Left ventricle myocardium inferior (tissue), 1 donor: ENCODE measurements at regions not wholly inside any gene's neighbourhood (a gene's known extent, or its start where the extent isn't known, plus 50 kb on each side); places are given as distances from the start of the nearest gene placed in this dataset.

ENCODE experiments used
- DNase-seq: peaks from one replicate; pipeline ENCODE4 v3.0.0-alpha.2; 2020
- H3K27ac ChIP-seq: fragments of 200-600 bp; replicated peaks from 2 replicates; pipeline ENCODE4 v1.8.0; 2021
- H3K27me3 ChIP-seq: fragments of 200-600 bp; 2 replicates; pipeline ENCODE4 v1.8.0; 2021; ENCODE audit warnings: low read depth
- H3K36me3 ChIP-seq: fragments of 200-600 bp; 2 replicates; pipeline ENCODE4 v1.8.0; 2021
- H3K4me1 ChIP-seq: fragments of 200-600 bp; 2 replicates; pipeline ENCODE4 v1.8.0; 2021
- H3K4me3 ChIP-seq: fragments of 200-600 bp; 2 replicates; pipeline ENCODE4 v1.8.0; 2021; ENCODE audit warnings: mild to moderate bottlenecking, moderate library complexity
- H3K9me3 ChIP-seq: fragments of 200-600 bp; replicated peaks from 2 replicates; pipeline ENCODE4 v1.8.0; 2021
- intact Hi-C: fragments of 100-400 bp; cut with micrococcal nuclease; formaldehyde crosslinking; loops from one replicate; pipeline ENCODE4 v1.11.0; 2022
- TF ChIP-seq, protein P1 (sequence below): fragments of 200-600 bp; IDR thresholded peaks from 2 replicates; pipeline ENCODE4 v1.8.0; 2021; ENCODE audit warnings: antibody characterized with exemption, mild to moderate bottlenecking, borderline replicate concordance
- donor health status: DM: no; HTN: yes; CAD: no; lungs with severe emphysema.

DNA sequence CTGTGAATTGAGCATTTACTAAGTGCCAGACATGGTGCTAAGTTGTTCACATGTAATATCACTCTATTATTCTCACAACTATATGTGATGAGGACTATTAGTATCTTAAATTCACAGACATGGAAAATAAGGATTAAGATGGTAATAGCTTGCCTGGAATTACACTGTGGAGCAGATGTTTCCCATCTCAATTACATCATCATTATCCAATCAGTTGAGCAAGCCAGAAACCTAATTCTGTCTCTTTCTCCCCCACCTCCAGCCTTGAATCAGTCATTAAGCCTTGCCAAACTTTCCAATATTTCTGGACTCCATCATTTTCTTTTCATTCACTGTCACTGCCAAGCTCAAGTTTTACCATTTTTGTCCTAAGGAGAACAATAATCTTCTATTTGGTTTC, 287.8 kb upstream of the KITLG start:
- DNase-seq: no peak
- intact Hi-C loops: no loop called here
- Histone ChIP-seq H3K9me3 (no peaks in the 10 kb centered on the region), H3K27me3 (no peaks in the 10 kb centered on the region), H3K36me3 (no peaks in the 10 kb centered on the region), H3K4me3 (no peak overlapping the region), H3K27ac (no peak overlapping the region), H3K4me1 (peaks cover 7% of the 10 kb centered on the region)
- TF ChIP-seq, protein P1, sequence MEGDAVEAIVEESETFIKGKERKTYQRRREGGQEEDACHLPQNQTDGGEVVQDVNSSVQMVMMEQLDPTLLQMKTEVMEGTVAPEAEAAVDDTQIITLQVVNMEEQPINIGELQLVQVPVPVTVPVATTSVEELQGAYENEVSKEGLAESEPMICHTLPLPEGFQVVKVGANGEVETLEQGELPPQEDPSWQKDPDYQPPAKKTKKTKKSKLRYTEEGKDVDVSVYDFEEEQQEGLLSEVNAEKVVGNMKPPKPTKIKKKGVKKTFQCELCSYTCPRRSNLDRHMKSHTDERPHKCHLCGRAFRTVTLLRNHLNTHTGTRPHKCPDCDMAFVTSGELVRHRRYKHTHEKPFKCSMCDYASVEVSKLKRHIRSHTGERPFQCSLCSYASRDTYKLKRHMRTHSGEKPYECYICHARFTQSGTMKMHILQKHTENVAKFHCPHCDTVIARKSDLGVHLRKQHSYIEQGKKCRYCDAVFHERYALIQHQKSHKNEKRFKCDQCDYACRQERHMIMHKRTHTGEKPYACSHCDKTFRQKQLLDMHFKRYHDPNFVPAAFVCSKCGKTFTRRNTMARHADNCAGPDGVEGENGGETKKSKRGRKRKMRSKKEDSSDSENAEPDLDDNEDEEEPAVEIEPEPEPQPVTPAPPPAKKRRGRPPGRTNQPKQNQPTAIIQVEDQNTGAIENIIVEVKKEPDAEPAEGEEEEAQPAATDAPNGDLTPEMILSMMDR: no peak

DNA sequence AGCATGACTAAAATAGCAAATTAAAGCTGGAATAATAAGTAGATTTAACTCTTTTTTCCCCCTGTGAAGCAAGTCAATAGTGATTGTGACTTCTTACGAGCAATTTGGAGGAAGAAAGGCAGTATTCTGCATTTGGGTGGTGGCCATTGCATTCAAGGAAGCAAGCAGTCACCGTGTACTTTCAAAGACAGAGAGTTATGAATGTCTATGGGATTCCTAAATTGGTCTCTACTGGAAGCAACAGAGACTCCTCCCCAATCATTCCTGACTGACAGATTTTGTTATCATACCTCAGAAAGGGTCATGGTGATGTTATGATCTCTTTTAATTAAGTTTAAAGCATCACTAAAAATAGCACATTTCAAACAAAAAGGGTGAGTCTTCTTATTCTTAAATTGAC, 287.2 kb upstream of the KITLG start:
- Histone ChIP-seq H3K36me3 (no peaks in the 10 kb centered on the region), H3K4me3 (no peak overlapping the region), H3K4me1 (peaks cover 7% of the 10 kb centered on the region), H3K27me3 (no peaks in the 10 kb centered on the region), H3K9me3 (no peaks in the 10 kb centered on the region), H3K27ac (no peak overlapping the region)
- TF ChIP-seq, protein P1: no peak
- intact Hi-C loops: no loop called here
- no peak for DNase-seq

GRCh38 chr12:88866881-88867280, 286.6 kb upstream of the KITLG start:
- TF ChIP-seq, protein P1: no peak
- DNase-seq: no peak
- Histone ChIP-seq H3K4me1 (peaks cover 7% of the 10 kb centered on the region), H3K4me3 (no peak overlapping the region), H3K36me3 (no peaks in the 10 kb centered on the region), H3K27me3 (no peaks in the 10 kb centered on the region), H3K9me3 (no peaks in the 10 kb centered on the region), H3K27ac (no peak overlapping the region)
- intact Hi-C loops: no loop called here

GRCh38 chr12:88865537-88865936, 285.3 kb upstream of the KITLG start:
- no peaks in the 10 kb centered on the region for H3K36me3 ChIP-seq
- no peak for DNase-seq
- H3K9me3 ChIP-seq: no peaks in the 10 kb centered on the region
- TF ChIP-seq, protein P1: no peak
- no peaks in the 10 kb centered on the region for H3K27me3 ChIP-seq
- no peak overlapping the region for H3K27ac ChIP-seq
- intact Hi-C loops: no loop called here
- peaks cover 7% of the 10 kb centered on the region for H3K4me1 ChIP-seq
- no peak overlapping the region for H3K4me3 ChIP-seq

DNA sequence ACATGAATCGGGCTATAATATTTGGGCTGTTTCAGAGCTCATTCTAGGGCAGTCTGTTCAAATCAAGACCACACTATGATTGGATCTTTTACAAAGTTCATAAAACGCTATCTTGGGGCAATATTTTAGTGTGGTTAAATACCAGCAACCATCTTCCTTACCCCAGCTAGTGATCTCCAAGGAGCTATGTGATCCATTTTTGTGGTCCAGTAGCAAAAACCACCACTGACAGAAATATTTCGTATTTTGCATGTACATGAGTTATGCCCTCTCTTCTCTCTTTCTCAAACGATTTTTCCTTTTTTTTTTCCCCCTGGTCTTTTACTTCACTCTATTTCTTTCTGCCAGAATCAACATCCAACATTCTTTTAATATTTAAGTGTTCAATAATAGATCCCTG, 280.6 kb upstream of the KITLG start:
- no peak for DNase-seq
- Histone ChIP-seq H3K36me3 (no peaks in the 10 kb centered on the region), H3K4me3 (no peak overlapping the region), H3K27ac (no peak overlapping the region), H3K27me3 (no peaks in the 10 kb centered on the region), H3K4me1 (no peaks in the 10 kb centered on the region), H3K9me3 (no peaks in the 10 kb centered on the region)
- TF ChIP-seq, protein P1: no peak
- intact Hi-C loops: no loop called here

DNA sequence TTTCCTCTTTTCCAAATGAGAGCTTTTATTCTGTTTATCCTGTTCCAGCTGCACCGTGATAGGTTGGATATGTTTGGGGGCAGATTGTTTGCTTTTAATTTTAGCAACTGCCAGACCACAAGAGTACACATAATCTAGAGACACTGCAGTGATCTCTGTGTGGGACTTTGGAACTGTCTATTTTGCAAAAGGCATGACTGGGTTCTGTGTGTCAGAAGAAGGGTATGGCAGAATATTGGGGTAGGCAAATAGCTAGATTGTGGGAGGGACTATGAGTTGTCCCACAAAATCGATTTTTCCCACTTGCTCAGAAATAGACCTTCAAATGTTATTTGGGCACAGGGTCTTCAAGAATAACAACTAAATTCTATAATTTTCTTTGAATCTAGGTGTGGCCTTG, 275.9 kb upstream of the KITLG start:
- no peak for DNase-seq
- TF ChIP-seq, protein P1: no peak
- Histone ChIP-seq H3K27ac (no peak overlapping the region), H3K9me3 (peaks cover 16% of the 10 kb centered on the region), H3K36me3 (no peaks in the 10 kb centered on the region), H3K27me3 (no peaks in the 10 kb centered on the region), H3K4me1 (no peaks in the 10 kb centered on the region), H3K4me3 (no peak overlapping the region)
- intact Hi-C loops: no loop called here
